ENCODE measurements at regions not wholly inside any gene's neighbourhood (a gene's known extent, or its start where the extent isn't known, plus 50 kb on each side); places are given as distances from the start of the nearest gene placed in this dataset.

DNA sequence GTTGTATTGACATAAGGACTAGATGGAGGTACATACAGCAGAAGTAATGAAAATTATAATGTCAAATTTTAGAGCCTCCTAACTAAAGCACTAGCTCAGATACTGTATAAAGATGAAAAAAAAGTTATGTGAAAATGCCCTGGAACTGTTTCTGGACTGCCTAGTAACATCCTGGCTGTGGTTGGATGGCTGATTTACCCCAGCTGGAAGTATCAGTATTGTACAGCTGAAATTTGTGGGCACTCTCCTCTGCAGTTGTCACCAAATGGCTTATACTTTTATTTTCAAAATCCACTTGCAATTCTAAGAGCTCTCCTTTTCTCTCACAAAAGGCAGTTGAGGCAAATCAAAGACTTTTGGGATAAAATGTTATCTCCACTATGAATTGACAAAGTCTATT, 239.2 kb downstream of the RPIA start (continued):
- TF ChIP-seq STAT6 (CRISPR knock-in tag; conservative IDR thresholded peaks at IDR 0.05; ENCODE audit: low read depth) (no peak), GABPB1 (CRISPR knock-in tag; IDR thresholded peaks at IDR 0.05) (no peak), ZNF671 (CRISPR knock-in tag; IDR thresholded peaks at IDR 0.05) (no peak), ZNF219 (CRISPR knock-in tag; IDR thresholded peaks at IDR 0.05; ENCODE audit: borderline replicate concordance) (no peak), NR2C2 (CRISPR knock-in tag; IDR thresholded peaks at IDR 0.05) (no peak), ZNF423 (CRISPR knock-in tag; IDR thresholded peaks at IDR 0.05) (no peak)

GRCh38 chr2:88932686-88933085, 241.2 kb downstream of the RPIA start:
- ChIA-PET CTCF (interaction anchor here (1.1 to 3.1 kb wide), 2 partner anchors 29 to 52 kb away, joined by 3 to 8 read pairs; no protein-coding TSS in a partner anchor), POLR2A (no interaction called here)
- TF ChIP-seq TCF7 (CRISPR knock-in tag; IDR thresholded peaks at IDR 0.05; ENCODE audit: low read depth): no peak
- TF ChIP-seq SMAD4 (CRISPR knock-in tag; IDR thresholded peaks at IDR 0.05): no peak
- no peak for TF ChIP-seq TEAD1 (CRISPR knock-in tag; IDR thresholded peaks at IDR 0.05)
- TF ChIP-seq PREB (CRISPR knock-in tag; IDR thresholded peaks at IDR 0.05; ENCODE audit: borderline replicate concordance): no peak
- TF ChIP-seq ZNF423 (CRISPR knock-in tag; IDR thresholded peaks at IDR 0.05): no peak
- TF ChIP-seq ZNF219 (CRISPR knock-in tag; IDR thresholded peaks at IDR 0.05; ENCODE audit: borderline replicate concordance): no peak
- TF ChIP-seq ETV6 (CRISPR knock-in tag; IDR thresholded peaks at IDR 0.05): no peak
- no peak for TF ChIP-seq HMGA2 (CRISPR knock-in tag; IDR thresholded peaks at IDR 0.05)
- TF ChIP-seq, protein P1, sequence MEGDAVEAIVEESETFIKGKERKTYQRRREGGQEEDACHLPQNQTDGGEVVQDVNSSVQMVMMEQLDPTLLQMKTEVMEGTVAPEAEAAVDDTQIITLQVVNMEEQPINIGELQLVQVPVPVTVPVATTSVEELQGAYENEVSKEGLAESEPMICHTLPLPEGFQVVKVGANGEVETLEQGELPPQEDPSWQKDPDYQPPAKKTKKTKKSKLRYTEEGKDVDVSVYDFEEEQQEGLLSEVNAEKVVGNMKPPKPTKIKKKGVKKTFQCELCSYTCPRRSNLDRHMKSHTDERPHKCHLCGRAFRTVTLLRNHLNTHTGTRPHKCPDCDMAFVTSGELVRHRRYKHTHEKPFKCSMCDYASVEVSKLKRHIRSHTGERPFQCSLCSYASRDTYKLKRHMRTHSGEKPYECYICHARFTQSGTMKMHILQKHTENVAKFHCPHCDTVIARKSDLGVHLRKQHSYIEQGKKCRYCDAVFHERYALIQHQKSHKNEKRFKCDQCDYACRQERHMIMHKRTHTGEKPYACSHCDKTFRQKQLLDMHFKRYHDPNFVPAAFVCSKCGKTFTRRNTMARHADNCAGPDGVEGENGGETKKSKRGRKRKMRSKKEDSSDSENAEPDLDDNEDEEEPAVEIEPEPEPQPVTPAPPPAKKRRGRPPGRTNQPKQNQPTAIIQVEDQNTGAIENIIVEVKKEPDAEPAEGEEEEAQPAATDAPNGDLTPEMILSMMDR (IDR thresholded peaks at IDR 0.05): no peak
- no peak for TF ChIP-seq NFATC4 (CRISPR knock-in tag; IDR thresholded peaks at IDR 0.05)
- no peak for TF ChIP-seq ZNF512 (CRISPR knock-in tag; IDR thresholded peaks at IDR 0.05; ENCODE audit: borderline replicate concordance)
- no peak for TF ChIP-seq NR1H2 (CRISPR knock-in tag; IDR thresholded peaks at IDR 0.05)
- no peak for TF ChIP-seq IRF1 (CRISPR knock-in tag; IDR thresholded peaks at IDR 0.05)
- TF ChIP-seq ZNF263 (CRISPR knock-in tag; IDR thresholded peaks at IDR 0.05; ENCODE audit: low read depth): no peak
- TF ChIP-seq RELA (CRISPR knock-in tag; IDR thresholded peaks at IDR 0.05; ENCODE audit: borderline replicate concordance): no peak
- no peak for TF ChIP-seq ZNF671 (CRISPR knock-in tag; IDR thresholded peaks at IDR 0.05)
- no peak for TF ChIP-seq IRF2 (CRISPR knock-in tag; IDR thresholded peaks at IDR 0.05; ENCODE audit: borderline replicate concordance, low read depth)
- no peak for TF ChIP-seq ESRRA (CRISPR knock-in tag; IDR thresholded peaks at IDR 0.05; ENCODE audit: borderline replicate concordance)
- TF ChIP-seq, protein P2, sequence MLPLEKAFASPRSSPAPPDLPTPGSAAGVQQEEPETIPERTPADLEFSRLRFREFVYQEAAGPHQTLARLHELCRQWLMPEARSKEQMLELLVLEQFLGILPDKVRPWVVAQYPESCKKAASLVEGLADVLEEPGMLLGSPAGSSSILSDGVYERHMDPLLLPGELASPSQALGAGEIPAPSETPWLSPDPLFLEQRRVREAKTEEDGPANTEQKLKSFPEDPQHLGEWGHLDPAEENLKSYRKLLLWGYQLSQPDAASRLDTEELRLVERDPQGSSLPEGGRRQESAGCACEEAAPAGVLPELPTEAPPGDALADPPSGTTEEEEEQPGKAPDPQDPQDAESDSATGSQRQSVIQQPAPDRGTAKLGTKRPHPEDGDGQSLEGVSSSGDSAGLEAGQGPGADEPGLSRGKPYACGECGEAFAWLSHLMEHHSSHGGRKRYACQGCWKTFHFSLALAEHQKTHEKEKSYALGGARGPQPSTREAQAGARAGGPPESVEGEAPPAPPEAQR (CRISPR knock-in tag; IDR thresholded peaks at IDR 0.05): no peak
- DNase-seq (ENCODE audit: low spot score) (no peak), ATAC-seq (no peak)
- H3K9me3 Mint-ChIP-seq: no peaks in the 10 kb centered on the region
- no peaks in the 10 kb centered on the region for H3K4me1 Mint-ChIP-seq
- no peaks in the 10 kb centered on the region for H3K36me3 Mint-ChIP-seq
- no peak overlapping the region for H3K4me3 Mint-ChIP-seq
- no peak overlapping the region for H3K27ac Mint-ChIP-seq
- H3K27me3 Mint-ChIP-seq (ENCODE audit: low read depth): no peaks in the 10 kb centered on the region; the same call in 1 of the 2 replicates
